HCT116 (cell line): ENCODE measurements at regions not wholly inside any gene's neighbourhood (a gene's known extent, or its start where the extent isn't known, plus 50 kb on each side); places are given as distances from the start of the nearest gene placed in this dataset.

Experiments
- CBX3 ChIP-seq: IDR thresholded peaks from 2 replicates; pipeline ENCODE4 v1.6.1; 2012; ENCODE audit warnings: low read depth
- EZH2 ChIP-seq: fragments of 200-600 bp; sonication (generic); IDR thresholded peaks from 2 replicates; pipeline ENCODE4 v1.6.1; 2017; ENCODE audit warnings: antibody characterized with exemption, mixed run types
- FOSL1 ChIP-seq: IDR thresholded peaks from 2 replicates; pipeline ENCODE4 v1.6.1; 2012; ENCODE audit warnings: low read depth
- JUND ChIP-seq: IDR thresholded peaks from 2 replicates; pipeline ENCODE4 v1.6.1; 2012
- POLR2A ChIP-seq: IDR thresholded peaks from 2 replicates; pipeline ENCODE4 v1.7.0; 2011; ENCODE audit warnings: borderline replicate concordance; ENCODE audit not compliant: insufficient read depth, insufficient read length; ENCODE audit errors: extremely low read depth
- POLR2AphosphoS5 ChIP-seq: IDR thresholded peaks from 2 replicates; pipeline ENCODE4 v1.6.1; 2011; ENCODE audit warnings: mild to moderate bottlenecking, low read depth, low read length, moderate library complexity
- SP1 ChIP-seq: IDR thresholded peaks from 2 replicates; pipeline ENCODE4 v1.6.1; 2012; ENCODE audit warnings: low read depth
- TCF7L2 ChIP-seq: IDR thresholded peaks from 2 replicates; pipeline ENCODE4 v1.7.0; 2011; ENCODE audit warnings: borderline replicate concordance, inconsistent platforms; ENCODE audit not compliant: insufficient read depth, insufficient read length; ENCODE audit errors: extremely low read depth
- YY1 ChIP-seq: IDR thresholded peaks from 2 replicates; pipeline ENCODE4 v1.6.1; 2011; ENCODE audit warnings: low read length, low read depth, moderate library complexity, mild to moderate bottlenecking; ENCODE audit not compliant: insufficient replicate concordance; ENCODE audit errors: extremely low read depth
- ZFX ChIP-seq: fragments of 450-650 bp; IDR thresholded peaks from 2 replicates; pipeline ENCODE4 v1.6.1; 2017
- ZNF274 ChIP-seq: fragments of 200-500 bp; sonication (Bioruptor generic); IDR thresholded peaks from 2 replicates; pipeline ENCODE4 v1.6.1; 2014; ENCODE audit warnings: mild to moderate bottlenecking, low read depth, low read length, inconsistent platforms
- TF ChIP-seq, protein P1 (sequence below), 3 experiments: fragments of 200-600 bp in 1 of 3; sonication (generic) in 1 of 3; IDR thresholded peaks in 2 of 3; conservative IDR thresholded peaks in 1 of 3; 2 replicates each; pipeline ENCODE4 v1.5.1; 2012 to 2017; ENCODE audit warnings: low read depth in 2 of 3, low read length in 2 of 3, antibody characterized with exemption in 1 of 3, borderline replicate concordance in 1 of 3, control low read depth in 1 of 3, mild to moderate bottlenecking in 1 of 3, mixed read lengths in 1 of 3, mixed run types in 1 of 3, moderate library complexity in 1 of 3; ENCODE audit not compliant: insufficient read depth in 1 of 3
- TF ChIP-seq, protein P2 (sequence below): IDR thresholded peaks from 2 replicates; pipeline ENCODE4 v1.6.1; 2012
- TF ChIP-seq, protein P3 (sequence below): IDR thresholded peaks from 2 replicates; pipeline ENCODE4 v1.6.1; 2012; ENCODE audit warnings: low read depth

- TF ChIP-seq, protein P1, sequence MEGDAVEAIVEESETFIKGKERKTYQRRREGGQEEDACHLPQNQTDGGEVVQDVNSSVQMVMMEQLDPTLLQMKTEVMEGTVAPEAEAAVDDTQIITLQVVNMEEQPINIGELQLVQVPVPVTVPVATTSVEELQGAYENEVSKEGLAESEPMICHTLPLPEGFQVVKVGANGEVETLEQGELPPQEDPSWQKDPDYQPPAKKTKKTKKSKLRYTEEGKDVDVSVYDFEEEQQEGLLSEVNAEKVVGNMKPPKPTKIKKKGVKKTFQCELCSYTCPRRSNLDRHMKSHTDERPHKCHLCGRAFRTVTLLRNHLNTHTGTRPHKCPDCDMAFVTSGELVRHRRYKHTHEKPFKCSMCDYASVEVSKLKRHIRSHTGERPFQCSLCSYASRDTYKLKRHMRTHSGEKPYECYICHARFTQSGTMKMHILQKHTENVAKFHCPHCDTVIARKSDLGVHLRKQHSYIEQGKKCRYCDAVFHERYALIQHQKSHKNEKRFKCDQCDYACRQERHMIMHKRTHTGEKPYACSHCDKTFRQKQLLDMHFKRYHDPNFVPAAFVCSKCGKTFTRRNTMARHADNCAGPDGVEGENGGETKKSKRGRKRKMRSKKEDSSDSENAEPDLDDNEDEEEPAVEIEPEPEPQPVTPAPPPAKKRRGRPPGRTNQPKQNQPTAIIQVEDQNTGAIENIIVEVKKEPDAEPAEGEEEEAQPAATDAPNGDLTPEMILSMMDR (IDR thresholded peaks at IDR 0.05 in 2 of 3, conservative IDR thresholded peaks at IDR 0.05 in 1 of 3; ENCODE audit: borderline replicate concordance in 1 of 3, insufficient read depth in 1 of 3, low read depth in 2 of 3, low read length in 2 of 3): no peak
- TF ChIP-seq, protein P2, sequence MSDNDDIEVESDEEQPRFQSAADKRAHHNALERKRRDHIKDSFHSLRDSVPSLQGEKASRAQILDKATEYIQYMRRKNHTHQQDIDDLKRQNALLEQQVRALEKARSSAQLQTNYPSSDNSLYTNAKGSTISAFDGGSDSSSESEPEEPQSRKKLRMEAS: no peak
- TF ChIP-seq POLR2A: no peak
- no peak for TF ChIP-seq ZNF274
- no peak for TF ChIP-seq SP1
- TF ChIP-seq POLR2AphosphoS5: no peak
- no peak for TF ChIP-seq YY1
- no peak for TF ChIP-seq ZFX
- TF ChIP-seq, protein P3, sequence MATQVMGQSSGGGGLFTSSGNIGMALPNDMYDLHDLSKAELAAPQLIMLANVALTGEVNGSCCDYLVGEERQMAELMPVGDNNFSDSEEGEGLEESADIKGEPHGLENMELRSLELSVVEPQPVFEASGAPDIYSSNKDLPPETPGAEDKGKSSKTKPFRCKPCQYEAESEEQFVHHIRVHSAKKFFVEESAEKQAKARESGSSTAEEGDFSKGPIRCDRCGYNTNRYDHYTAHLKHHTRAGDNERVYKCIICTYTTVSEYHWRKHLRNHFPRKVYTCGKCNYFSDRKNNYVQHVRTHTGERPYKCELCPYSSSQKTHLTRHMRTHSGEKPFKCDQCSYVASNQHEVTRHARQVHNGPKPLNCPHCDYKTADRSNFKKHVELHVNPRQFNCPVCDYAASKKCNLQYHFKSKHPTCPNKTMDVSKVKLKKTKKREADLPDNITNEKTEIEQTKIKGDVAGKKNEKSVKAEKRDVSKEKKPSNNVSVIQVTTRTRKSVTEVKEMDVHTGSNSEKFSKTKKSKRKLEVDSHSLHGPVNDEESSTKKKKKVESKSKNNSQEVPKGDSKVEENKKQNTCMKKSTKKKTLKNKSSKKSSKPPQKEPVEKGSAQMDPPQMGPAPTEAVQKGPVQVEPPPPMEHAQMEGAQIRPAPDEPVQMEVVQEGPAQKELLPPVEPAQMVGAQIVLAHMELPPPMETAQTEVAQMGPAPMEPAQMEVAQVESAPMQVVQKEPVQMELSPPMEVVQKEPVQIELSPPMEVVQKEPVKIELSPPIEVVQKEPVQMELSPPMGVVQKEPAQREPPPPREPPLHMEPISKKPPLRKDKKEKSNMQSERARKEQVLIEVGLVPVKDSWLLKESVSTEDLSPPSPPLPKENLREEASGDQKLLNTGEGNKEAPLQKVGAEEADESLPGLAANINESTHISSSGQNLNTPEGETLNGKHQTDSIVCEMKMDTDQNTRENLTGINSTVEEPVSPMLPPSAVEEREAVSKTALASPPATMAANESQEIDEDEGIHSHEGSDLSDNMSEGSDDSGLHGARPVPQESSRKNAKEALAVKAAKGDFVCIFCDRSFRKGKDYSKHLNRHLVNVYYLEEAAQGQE: no peak
- no peak for TF ChIP-seq EZH2
- TF ChIP-seq CBX3: no peak
- no peak for TF ChIP-seq FOSL1
- no peak for TF ChIP-seq TCF7L2
- TF ChIP-seq JUND: no peak
These were observed 1607.1 kb downstream of the REEP3 start for GRCh38 chr10:65128277-65128676.
